ENCODE measurements at regions not wholly inside any gene's neighbourhood (a gene's known extent, or its start where the extent isn't known, plus 50 kb on each side); places are given as distances from the start of the nearest gene placed in this dataset.

DNA sequence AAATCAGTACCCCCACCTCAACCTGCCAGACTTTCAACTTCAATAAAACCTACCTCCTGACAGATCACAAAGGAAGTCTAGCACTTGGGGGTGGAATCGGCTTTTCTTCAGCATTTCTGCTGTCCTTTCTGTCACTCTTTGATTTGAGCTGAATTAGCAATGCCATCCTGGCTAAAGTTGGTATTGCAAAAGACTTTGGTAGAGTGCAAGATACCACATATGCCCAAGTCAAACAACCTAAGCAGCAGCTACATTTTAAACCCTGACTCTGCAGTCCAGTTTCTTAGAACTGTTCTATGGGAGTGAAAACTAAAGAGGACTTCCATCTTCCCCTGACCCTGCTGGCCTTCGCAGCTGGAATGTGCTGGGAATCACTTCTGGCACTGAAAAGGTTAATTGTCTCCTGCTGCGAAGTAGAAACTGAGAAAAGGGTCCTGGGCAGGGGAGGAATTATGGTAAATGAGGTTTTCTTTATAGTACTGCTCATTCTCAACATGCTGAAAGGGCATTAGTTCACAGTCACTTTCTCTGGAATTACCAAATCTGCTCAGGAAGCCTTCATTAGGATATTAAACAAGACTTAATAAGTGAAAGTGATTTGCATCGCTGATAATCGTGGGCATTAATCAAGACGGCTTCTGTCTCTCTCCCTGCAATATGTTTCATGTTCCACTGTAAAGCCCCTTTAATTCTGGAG, 126.2 kb upstream of the SMYD2 start:
- CTCF ChIA-PET = no interaction called here
- no peak for TF ChIP-seq CTCF (conservative IDR thresholded peaks at IDR 0.05; ENCODE audit: low read depth)

DNA sequence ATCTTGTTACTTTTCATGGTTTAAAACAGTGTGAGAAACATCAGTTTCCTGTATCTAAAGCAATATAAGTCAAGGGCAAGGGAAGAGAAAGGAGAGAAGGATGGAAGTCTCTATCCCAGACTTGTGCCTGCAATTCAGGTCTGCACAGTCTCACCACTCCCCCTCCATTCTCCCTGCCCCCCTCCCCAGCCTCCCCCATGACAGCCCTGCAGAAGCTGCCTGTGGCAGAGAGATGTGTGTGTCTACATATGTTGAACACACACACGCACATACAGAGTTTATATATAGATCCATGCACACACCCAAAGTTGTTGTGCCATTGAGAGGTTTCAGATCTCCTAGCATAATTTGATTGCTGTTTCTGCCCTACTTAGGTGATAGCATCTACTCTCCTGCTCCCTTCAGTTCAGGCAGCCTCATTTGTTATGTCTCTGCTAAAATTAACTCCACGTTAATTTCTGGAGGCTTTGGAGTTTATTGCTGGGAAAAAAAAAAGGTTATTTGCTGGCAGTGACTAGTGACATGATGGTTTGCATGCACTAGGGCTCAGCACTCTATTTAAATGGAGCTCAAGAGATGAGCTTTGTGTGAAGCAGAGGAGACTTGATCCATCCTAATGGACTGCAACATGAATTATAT, 124.9 kb upstream of the SMYD2 start:
- POLR2A ChIA-PET (ENCODE audit: low non-redundant PET) = no interaction called here
- H3K27ac ChIP-seq = no peak overlapping the region
- DNase-seq (ENCODE audit: low spot score) = no peak
- CTCF ChIA-PET = no interaction called here
- no peak for TF ChIP-seq CTCF (conservative IDR thresholded peaks at IDR 0.05; ENCODE audit: low read depth)

More for the DNA sequence above, 126.2 kb upstream of the SMYD2 start:
- DNase-seq (ENCODE audit: low spot score) = no peak
- no peak overlapping the region for H3K27ac ChIP-seq
- POLR2A ChIA-PET (ENCODE audit: low non-redundant PET) = no interaction called here

DNA sequence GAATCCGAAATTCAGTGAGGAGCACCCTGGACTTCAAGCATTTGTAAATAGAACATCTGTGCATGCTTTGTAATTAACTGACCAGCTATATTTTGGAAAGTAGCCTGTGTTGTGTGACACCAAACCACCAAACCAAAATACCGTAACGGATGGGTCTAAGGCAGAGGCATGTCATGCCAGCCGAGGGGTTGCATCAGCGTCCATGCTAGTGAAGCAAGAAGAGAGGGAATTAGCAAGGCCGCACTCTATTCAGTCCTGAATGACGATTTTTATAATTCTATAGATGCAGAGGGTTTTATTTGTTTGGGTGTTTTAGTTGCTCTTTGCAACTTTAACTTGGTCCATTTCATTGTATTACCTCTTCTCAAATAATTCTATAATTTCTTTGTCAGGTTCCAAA, 116.8 kb upstream of the SMYD2 start:
- no peak for TF ChIP-seq CTCF (conservative IDR thresholded peaks at IDR 0.05; ENCODE audit: low read depth)
- CTCF ChIA-PET = interaction anchor here (0.6 kb wide), 1 partner anchor 1648 kb away, joined by 3 read pairs; no protein-coding TSS in a partner anchor
- no peak overlapping the region for H3K27ac ChIP-seq
- no peak for DNase-seq (ENCODE audit: low spot score)
- POLR2A ChIA-PET (ENCODE audit: low non-redundant PET) = no interaction called here

GRCh38 chr1:214165850-214166374, 115.0 kb upstream of the SMYD2 start:
- no peak overlapping the region for H3K27ac ChIP-seq
- ChIA-PET CTCF (no interaction called here), POLR2A (ENCODE audit: low non-redundant PET) (no interaction called here)
- no peak for TF ChIP-seq CTCF (conservative IDR thresholded peaks at IDR 0.05; ENCODE audit: low read depth)
- DNase-seq (ENCODE audit: low spot score) = no peak

DNA sequence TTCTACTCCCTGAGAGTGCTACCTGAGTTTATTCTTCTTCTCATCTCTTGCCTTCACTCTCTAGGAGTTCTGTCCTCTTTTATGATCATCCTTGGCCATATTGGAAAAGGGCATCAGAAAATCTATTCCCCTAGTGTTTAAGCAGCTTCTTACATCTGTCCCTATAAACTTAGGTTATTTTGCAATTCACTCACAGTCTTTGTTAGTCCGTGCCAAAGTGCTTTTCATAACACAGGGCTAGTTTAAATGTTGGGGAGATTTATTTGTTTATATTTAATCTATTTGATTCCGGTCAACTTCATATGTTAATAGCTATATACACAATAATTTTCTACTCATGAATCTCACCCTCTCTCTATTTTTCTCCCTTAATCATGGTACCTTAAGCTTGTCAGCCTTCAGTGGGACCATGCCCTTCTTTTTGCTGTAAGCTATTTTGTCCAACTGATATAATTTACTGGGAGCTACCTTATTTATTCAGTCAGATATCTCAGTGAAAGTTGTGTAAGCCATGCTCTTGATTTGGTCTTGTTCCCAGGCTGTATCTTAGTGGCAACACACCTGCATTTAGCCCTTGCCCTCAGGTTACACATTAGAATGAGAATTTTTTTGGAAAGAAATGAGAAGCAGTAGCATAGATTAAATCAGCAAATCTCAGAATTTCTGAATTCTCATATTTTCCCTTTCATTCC, 106.3 kb upstream of the SMYD2 start:
- DNase-seq (ENCODE audit: low spot score) = no peak
- POLR2A ChIA-PET (ENCODE audit: low non-redundant PET) = no interaction called here
- CTCF ChIA-PET = no interaction called here
- TF ChIP-seq CTCF (conservative IDR thresholded peaks at IDR 0.05; ENCODE audit: low read depth) = no peak
- no peak overlapping the region for H3K27ac ChIP-seq

- no peak overlapping the region for H3K27ac ChIP-seq
- no peak for DNase-seq (ENCODE audit: low spot score)
- TF ChIP-seq CTCF (conservative IDR thresholded peaks at IDR 0.05; ENCODE audit: low read depth) = no peak
- POLR2A ChIA-PET (ENCODE audit: low non-redundant PET) = no interaction called here
- CTCF ChIA-PET = no interaction called here
These were observed 102.9 kb upstream of the SMYD2 start for GRCh38 chr1:214178102-214178501.
